ENCODE measurements at regions not wholly inside any gene's neighbourhood (a gene's known extent, or its start where the extent isn't known, plus 50 kb on each side); places are given as distances from the start of the nearest gene placed in this dataset.

DNA sequence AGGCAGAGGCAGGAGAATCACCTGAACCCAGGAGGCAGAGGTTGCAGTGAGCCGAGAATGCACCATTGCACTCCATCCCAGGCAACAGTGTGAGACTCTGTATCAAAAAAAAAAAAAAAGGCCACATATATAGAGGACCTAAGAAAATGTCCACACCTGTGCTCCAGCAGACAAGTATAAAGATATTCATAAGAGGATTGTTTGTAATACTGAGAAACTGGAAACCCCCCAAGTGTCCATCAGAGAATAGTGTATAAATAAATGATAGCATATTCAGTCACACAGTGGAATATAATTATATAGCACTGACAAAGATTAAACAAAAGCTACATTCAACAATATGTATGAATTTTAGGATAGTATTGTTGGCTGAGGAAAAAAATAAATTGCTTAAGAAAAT, 1050.6 kb downstream of the GRM8 start:
- no peak for ATAC-seq

DNA sequence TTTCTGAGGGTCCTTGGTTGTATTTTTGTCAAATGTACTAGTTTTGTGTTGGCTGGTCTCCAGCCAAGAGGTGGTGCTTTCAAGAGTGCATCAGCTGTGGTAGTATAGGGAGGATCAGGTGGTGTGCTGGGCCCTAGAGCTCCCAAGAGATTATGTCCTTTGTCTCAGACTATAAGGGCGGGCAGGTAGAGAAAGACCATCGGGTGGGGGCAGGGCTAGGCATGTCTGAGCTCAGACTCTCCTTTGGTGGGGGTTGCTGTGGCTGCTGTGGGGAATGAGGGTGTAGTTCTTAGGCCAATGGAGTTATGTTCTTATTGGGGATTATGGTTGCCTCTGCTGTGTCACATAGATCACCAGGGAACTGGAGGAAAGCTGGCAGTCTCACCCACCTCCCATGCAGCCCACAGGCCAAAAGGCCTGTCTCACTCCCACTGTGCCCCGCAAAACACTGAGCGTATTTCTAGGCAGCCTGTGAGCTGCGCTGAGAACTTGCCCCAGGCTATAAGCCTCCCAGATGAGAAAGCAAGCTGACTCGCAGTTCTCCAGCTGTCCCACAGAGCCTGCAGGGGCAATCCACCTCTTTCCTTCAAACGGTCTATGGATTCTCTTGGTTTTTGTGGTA, 1066.7 kb downstream of the GRM8 start:
- TF ChIP-seq, protein P1, sequence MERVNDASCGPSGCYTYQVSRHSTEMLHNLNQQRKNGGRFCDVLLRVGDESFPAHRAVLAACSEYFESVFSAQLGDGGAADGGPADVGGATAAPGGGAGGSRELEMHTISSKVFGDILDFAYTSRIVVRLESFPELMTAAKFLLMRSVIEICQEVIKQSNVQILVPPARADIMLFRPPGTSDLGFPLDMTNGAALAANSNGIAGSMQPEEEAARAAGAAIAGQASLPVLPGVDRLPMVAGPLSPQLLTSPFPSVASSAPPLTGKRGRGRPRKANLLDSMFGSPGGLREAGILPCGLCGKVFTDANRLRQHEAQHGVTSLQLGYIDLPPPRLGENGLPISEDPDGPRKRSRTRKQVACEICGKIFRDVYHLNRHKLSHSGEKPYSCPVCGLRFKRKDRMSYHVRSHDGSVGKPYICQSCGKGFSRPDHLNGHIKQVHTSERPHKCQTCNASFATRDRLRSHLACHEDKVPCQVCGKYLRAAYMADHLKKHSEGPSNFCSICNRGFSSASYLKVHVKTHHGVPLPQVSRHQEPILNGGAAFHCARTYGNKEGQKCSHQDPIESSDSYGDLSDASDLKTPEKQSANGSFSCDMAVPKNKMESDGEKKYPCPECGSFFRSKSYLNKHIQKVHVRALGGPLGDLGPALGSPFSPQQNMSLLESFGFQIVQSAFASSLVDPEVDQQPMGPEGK (CRISPR knock-in tag; IDR thresholded peaks at IDR 0.05; ENCODE audit: borderline replicate concordance): no peak
- TF ChIP-seq ZC3H10 (CRISPR knock-in tag; IDR thresholded peaks at IDR 0.05) (no peak), CSDC2 (CRISPR knock-in tag; IDR thresholded peaks at IDR 0.05) (no peak), ZNF8 (CRISPR knock-in tag; IDR thresholded peaks at IDR 0.05) (no peak), GLIS3 (CRISPR knock-in tag; IDR thresholded peaks at IDR 0.05) (no peak), SNAI2 (CRISPR knock-in tag; IDR thresholded peaks at IDR 0.05) (no peak), ISL1 (CRISPR knock-in tag; IDR thresholded peaks at IDR 0.05) (no peak), PPARA (CRISPR knock-in tag; IDR thresholded peaks at IDR 0.05; ENCODE audit: borderline replicate concordance) (no peak), ESRRG (CRISPR knock-in tag; IDR thresholded peaks at IDR 0.05) (no peak)
- TF ChIP-seq, protein P2, sequence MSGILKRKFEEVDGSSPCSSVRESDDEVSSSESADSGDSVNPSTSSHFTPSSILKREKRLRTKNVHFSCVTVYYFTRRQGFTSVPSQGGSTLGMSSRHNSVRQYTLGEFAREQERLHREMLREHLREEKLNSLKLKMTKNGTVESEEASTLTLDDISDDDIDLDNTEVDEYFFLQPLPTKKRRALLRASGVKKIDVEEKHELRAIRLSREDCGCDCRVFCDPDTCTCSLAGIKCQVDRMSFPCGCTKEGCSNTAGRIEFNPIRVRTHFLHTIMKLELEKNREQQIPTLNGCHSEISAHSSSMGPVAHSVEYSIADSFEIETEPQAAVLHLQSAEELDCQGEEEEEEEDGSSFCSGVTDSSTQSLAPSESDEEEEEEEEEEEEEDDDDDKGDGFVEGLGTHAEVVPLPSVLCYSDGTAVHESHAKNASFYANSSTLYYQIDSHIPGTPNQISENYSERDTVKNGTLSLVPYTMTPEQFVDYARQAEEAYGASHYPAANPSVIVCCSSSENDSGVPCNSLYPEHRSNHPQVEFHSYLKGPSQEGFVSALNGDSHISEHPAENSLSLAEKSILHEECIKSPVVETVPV (CRISPR knock-in tag; IDR thresholded peaks at IDR 0.05): no peak
- TF ChIP-seq, protein P3, sequence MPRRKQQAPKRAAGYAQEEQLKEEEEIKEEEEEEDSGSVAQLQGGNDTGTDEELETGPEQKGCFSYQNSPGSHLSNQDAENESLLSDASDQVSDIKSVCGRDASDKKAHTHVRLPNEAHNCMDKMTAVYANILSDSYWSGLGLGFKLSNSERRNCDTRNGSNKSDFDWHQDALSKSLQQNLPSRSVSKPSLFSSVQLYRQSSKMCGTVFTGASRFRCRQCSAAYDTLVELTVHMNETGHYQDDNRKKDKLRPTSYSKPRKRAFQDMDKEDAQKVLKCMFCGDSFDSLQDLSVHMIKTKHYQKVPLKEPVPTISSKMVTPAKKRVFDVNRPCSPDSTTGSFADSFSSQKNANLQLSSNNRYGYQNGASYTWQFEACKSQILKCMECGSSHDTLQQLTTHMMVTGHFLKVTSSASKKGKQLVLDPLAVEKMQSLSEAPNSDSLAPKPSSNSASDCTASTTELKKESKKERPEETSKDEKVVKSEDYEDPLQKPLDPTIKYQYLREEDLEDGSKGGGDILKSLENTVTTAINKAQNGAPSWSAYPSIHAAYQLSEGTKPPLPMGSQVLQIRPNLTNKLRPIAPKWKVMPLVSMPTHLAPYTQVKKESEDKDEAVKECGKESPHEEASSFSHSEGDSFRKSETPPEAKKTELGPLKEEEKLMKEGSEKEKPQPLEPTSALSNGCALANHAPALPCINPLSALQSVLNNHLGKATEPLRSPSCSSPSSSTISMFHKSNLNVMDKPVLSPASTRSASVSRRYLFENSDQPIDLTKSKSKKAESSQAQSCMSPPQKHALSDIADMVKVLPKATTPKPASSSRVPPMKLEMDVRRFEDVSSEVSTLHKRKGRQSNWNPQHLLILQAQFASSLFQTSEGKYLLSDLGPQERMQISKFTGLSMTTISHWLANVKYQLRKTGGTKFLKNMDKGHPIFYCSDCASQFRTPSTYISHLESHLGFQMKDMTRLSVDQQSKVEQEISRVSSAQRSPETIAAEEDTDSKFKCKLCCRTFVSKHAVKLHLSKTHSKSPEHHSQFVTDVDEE (CRISPR knock-in tag; IDR thresholded peaks at IDR 0.05): no peak
- TF ChIP-seq, protein P4, sequence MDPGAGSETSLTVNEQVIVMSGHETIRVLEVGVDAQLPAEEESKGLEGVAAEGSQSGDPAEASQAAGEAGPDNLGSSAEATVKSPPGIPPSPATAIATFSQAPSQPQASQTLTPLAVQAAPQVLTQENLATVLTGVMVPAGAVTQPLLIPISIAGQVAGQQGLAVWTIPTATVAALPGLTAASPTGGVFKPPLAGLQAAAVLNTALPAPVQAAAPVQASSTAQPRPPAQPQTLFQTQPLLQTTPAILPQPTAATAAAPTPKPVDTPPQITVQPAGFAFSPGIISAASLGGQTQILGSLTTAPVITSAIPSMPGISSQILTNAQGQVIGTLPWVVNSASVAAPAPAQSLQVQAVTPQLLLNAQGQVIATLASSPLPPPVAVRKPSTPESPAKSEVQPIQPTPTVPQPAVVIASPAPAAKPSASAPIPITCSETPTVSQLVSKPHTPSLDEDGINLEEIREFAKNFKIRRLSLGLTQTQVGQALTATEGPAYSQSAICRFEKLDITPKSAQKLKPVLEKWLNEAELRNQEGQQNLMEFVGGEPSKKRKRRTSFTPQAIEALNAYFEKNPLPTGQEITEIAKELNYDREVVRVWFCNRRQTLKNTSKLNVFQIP (CRISPR knock-in tag; IDR thresholded peaks at IDR 0.05; ENCODE audit: borderline replicate concordance, low read depth): no peak
- ATAC-seq: no peak

More for the DNA sequence above, 1050.6 kb downstream of the GRM8 start:
- no peak for TF ChIP-seq GLIS3 (CRISPR knock-in tag; IDR thresholded peaks at IDR 0.05)
- TF ChIP-seq SNAI2 (CRISPR knock-in tag; IDR thresholded peaks at IDR 0.05): no peak
- TF ChIP-seq ZNF70 (CRISPR knock-in tag; IDR thresholded peaks at IDR 0.05): no peak
- no peak for TF ChIP-seq BACH2 (CRISPR knock-in tag; IDR thresholded peaks at IDR 0.05; ENCODE audit: borderline replicate concordance)
- TF ChIP-seq ARNTL (CRISPR knock-in tag; IDR thresholded peaks at IDR 0.05; ENCODE audit: borderline replicate concordance, low read depth): no peak
- TF ChIP-seq ZC3H10 (CRISPR knock-in tag; IDR thresholded peaks at IDR 0.05): no peak
- TF ChIP-seq, protein P5, sequence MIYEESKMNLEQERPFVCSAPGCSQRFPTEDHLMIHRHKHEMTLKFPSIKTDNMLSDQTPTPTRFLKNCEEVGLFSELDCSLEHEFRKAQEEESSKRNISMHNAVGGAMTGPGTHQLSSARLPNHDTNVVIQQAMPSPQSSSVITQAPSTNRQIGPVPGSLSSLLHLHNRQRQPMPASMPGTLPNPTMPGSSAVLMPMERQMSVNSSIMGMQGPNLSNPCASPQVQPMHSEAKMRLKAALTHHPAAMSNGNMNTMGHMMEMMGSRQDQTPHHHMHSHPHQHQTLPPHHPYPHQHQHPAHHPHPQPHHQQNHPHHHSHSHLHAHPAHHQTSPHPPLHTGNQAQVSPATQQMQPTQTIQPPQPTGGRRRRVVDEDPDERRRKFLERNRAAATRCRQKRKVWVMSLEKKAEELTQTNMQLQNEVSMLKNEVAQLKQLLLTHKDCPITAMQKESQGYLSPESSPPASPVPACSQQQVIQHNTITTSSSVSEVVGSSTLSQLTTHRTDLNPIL (CRISPR knock-in tag; IDR thresholded peaks at IDR 0.05; ENCODE audit: low read depth): no peak
- no peak for TF ChIP-seq PPARA (CRISPR knock-in tag; IDR thresholded peaks at IDR 0.05; ENCODE audit: borderline replicate concordance)
- no peak for TF ChIP-seq TOX (CRISPR knock-in tag; IDR thresholded peaks at IDR 0.05; ENCODE audit: borderline replicate concordance)
- TF ChIP-seq, protein P3 (CRISPR knock-in tag; IDR thresholded peaks at IDR 0.05): no peak
- no peak for TF ChIP-seq ZNF8 (CRISPR knock-in tag; IDR thresholded peaks at IDR 0.05)
- TF ChIP-seq ISL1 (CRISPR knock-in tag; IDR thresholded peaks at IDR 0.05): no peak
- TF ChIP-seq ZFP30 (CRISPR knock-in tag; IDR thresholded peaks at IDR 0.05): no peak
